Testis (tissue), 2 donors: ENCODE measurements at regions not wholly inside any gene's neighbourhood (a gene's known extent, or its start where the extent isn't known, plus 50 kb on each side); places are given as distances from the start of the nearest gene placed in this dataset.

Experiments used
- DNase-seq: peaks from one replicate; pipeline ENCODE4 v3.0.0-alpha.2; 2019
- H3K27ac ChIP-seq, 2 donors: fragments of 200-600 bp; sonication (generic); one replicate each; pipeline ENCODE4 v1.5.1; 2019
- H3K27me3 ChIP-seq: fragments of 200-600 bp; sonication (generic); one replicate; pipeline ENCODE4 v1.5.1; 2019
- H3K36me3 ChIP-seq: fragments of 200-600 bp; sonication (generic); one replicate; pipeline ENCODE4 v1.5.1; 2017; ENCODE audit warnings: low read depth; ENCODE audit errors: missing control alignments
- H3K4me1 ChIP-seq: fragments of 200-600 bp; sonication (generic); one replicate; pipeline ENCODE4 v1.5.1; 2019
- H3K4me3 ChIP-seq, 2 donors: fragments of 200-600 bp; sonication (generic); one replicate each; pipeline ENCODE4 v1.5.1; 2017 to 2019
- H3K9me3 ChIP-seq: fragments of 200-600 bp; sonication (generic); one replicate; pipeline ENCODE4 v1.5.1; 2017
- POLR2A ChIP-seq: fragments of 450-650 bp; IDR thresholded peaks from one replicate; pipeline ENCODE4 v1.6.1; 2017; ENCODE audit warnings: antibody characterized with exemption, mild to moderate bottlenecking, moderate library complexity
- WGBS, 2 donors: methylation state at CpG; one replicate each; pipeline ENCODE4 v1.1.5; 2018; 5-methylcytosine and 5-hydroxymethylcytosine counted together
- intact Hi-C: fragments of 100-400 bp; cut with DNase I; formaldehyde crosslinking; loops from one replicate; pipeline ENCODE4 v1.15.1; 2023; ENCODE audit warnings: low total_unique reads
- TF ChIP-seq, protein P1 (sequence below), 3 experiments: fragments of 450-650 bp in 2 of 3; fragments of 200-600 bp in 1 of 3; sonication (generic) in 1 of 3; IDR thresholded peaks; one replicate each; pipeline ENCODE4 v1.5.1; 2016 to 2019; ENCODE audit warnings: antibody characterized with exemption in 3 of 3, mild to moderate bottlenecking in 2 of 3, moderate library complexity in 1 of 3

DNA sequence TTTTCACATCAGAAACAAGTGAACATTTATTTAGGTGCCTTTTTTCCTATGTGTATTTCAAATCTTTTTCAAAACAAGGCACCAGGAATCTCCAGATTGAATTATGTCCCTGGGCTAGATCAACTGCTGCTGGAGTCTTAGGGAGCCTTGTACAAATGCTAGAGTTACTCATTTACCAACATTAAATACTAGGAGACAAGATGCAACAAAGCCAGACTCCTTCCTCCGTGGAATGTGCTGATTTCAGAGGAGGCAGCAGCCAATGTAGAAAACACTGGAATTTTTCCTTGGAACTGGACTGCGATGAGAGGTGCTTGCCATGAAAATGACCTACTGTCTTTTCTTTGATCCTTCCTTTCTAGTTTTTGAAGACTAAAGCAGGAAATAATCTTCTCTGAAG, 1514.7 kb upstream of the MIR17HG start:
- intact Hi-C loops = no loop called here
- H3K9me3 ChIP-seq = no peaks in the 10 kb centered on the region
- no peaks in the 10 kb centered on the region for H3K27me3 ChIP-seq
- no peak overlapping the region for H3K4me3 ChIP-seq
- WGBS, 2 donors = 27 to 36% methylated on average over 2 of the region's 2 CpGs
- H3K36me3 ChIP-seq = no peaks in the 10 kb centered on the region
- no peaks in the 10 kb centered on the region for H3K4me1 ChIP-seq
- no peak for TF ChIP-seq POLR2A
- TF ChIP-seq, protein P1, sequence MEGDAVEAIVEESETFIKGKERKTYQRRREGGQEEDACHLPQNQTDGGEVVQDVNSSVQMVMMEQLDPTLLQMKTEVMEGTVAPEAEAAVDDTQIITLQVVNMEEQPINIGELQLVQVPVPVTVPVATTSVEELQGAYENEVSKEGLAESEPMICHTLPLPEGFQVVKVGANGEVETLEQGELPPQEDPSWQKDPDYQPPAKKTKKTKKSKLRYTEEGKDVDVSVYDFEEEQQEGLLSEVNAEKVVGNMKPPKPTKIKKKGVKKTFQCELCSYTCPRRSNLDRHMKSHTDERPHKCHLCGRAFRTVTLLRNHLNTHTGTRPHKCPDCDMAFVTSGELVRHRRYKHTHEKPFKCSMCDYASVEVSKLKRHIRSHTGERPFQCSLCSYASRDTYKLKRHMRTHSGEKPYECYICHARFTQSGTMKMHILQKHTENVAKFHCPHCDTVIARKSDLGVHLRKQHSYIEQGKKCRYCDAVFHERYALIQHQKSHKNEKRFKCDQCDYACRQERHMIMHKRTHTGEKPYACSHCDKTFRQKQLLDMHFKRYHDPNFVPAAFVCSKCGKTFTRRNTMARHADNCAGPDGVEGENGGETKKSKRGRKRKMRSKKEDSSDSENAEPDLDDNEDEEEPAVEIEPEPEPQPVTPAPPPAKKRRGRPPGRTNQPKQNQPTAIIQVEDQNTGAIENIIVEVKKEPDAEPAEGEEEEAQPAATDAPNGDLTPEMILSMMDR (IDR thresholded peaks at IDR 0.05) = no peak
- H3K27ac ChIP-seq = no peak overlapping the region
- DNase-seq = no peak

DNA sequence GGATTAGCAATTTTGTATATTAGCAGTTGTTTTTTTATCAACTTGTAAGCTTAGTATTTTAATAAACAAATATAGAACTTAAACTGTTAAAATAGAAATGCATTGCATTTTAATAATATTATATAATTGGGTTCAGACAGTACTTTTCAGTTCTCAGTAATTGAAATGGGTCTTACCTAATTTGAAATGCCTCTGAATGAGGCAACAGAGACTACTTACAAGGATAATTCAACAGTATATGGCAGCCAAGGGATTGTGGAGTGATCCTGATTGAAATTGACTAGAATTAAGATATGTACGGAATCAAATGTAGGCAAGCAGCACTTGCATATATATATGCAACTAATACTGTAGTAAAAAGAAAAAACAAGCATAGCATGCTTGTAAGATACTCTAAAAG, 1503.9 kb upstream of the MIR17HG start:
- 91 to 94% methylated on average over 1 of the region's 1 CpG for WGBS, 2 donors
- no peak for TF ChIP-seq POLR2A
- TF ChIP-seq, protein P1 (IDR thresholded peaks at IDR 0.05) = no peak
- Histone ChIP-seq H3K27me3 (no peaks in the 10 kb centered on the region), H3K4me3 (no peak overlapping the region), H3K27ac (no peak overlapping the region), H3K9me3 (no peaks in the 10 kb centered on the region), H3K4me1 (no peaks in the 10 kb centered on the region), H3K36me3 (no peaks in the 10 kb centered on the region)
- no peak for DNase-seq
- intact Hi-C loops = no loop called here

DNA sequence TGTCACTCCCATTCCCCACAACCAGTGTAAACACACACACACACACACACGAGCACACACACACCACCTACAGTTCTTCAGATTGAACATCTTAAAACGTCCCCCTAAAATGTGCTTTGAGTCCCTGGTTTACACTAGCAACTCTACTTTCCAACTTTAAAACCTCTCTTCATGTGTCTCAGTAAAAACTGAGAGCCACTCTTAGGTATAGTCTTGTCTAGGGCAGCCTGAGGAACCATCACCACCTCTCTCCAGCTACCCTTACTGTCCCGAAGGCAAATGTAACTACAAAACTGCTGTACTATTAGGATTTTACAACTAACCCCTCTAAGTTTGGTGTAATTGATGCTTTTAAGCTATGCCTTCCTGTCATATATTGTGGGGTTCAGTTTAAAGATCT, 1501.6 kb upstream of the MIR17HG start:
- WGBS, 2 donors = 65 to 70% methylated on average over 3 of the region's 3 CpGs
- intact Hi-C loops = no loop called here
- TF ChIP-seq, protein P1 (IDR thresholded peaks at IDR 0.05) = no peak
- no peak for TF ChIP-seq POLR2A
- H3K4me3 ChIP-seq = no peak overlapping the region
- H3K27ac ChIP-seq = no peak overlapping the region
- DNase-seq = no peak
- H3K36me3 ChIP-seq = no peaks in the 10 kb centered on the region
- H3K9me3 ChIP-seq = no peaks in the 10 kb centered on the region
- H3K27me3 ChIP-seq = no peaks in the 10 kb centered on the region
- H3K4me1 ChIP-seq = no peaks in the 10 kb centered on the region

- intact Hi-C loops = no loop called here
- Histone ChIP-seq H3K4me1 (no peaks in the 10 kb centered on the region), H3K9me3 (no peaks in the 10 kb centered on the region), H3K27ac (no peak overlapping the region), H3K27me3 (no peaks in the 10 kb centered on the region), H3K36me3 (no peaks in the 10 kb centered on the region), H3K4me3 (no peak overlapping the region)
- DNase-seq = no peak
- no peak for TF ChIP-seq POLR2A
- TF ChIP-seq, protein P1 (IDR thresholded peaks at IDR 0.05) = no peak
- WGBS, 2 donors = 55 to 67% methylated on average over 4 of the region's 4 CpGs
Observed at GRCh38 chr13:89846926-89847585, 1500.4 kb upstream of the MIR17HG start.

- intact Hi-C loops = no loop called here
- Histone ChIP-seq H3K9me3 (no peaks in the 10 kb centered on the region), H3K4me1 (no peaks in the 10 kb centered on the region), H3K27ac (no peak overlapping the region), H3K27me3 (no peaks in the 10 kb centered on the region), H3K4me3 (no peak overlapping the region), H3K36me3 (no peaks in the 10 kb centered on the region)
- TF ChIP-seq, protein P1 (IDR thresholded peaks at IDR 0.05) = no peak
- no peak for TF ChIP-seq POLR2A
- no peak for DNase-seq
Observed at GRCh38 chr13:89852570-89852969, 1494.9 kb upstream of the MIR17HG start.
